PC-3 (cell line): ENCODE measurements at regions not wholly inside any gene's neighbourhood (a gene's known extent, or its start where the extent isn't known, plus 50 kb on each side); places are given as distances from the start of the nearest gene placed in this dataset.
"Not testable (repeated sequence)": the region's sequence is repeated elsewhere in the genome, so short reads cannot be mapped to it uniquely, and the experiment has no call there.

Experiments used
- ATAC-seq: fragments of 200-7000 bp; cut with Tn5 transposase; 2 replicates; pipeline ENCODE4 v1.9.1; 2020; ENCODE audit warnings: mild to moderate bottlenecking, moderate library complexity
- BruUV-seq: library from RNA; stranded (reverse); fragments of 400-500 nt; replicated peaks from 2 replicates; lab custom pipeline; 2021; lab: Mats Ljungman, UMichigan
- CTCF ChIA-PET: fragments of 300-600 bp; sonication (Branson Sonifier 250); formaldehyde crosslinking; loops from one replicate; lab custom pipeline; 2022; ENCODE audit warnings: antibody characterized with exemption; lab: Charles Lee
- POLR2A ChIA-PET: fragments of 300-600 bp; sonication (Branson Sonifier 250); formaldehyde crosslinking; loops from one replicate; lab custom pipeline; 2022; ENCODE audit warnings: antibody characterized with exemption; ENCODE audit not compliant: unreplicated experiment; lab: Charles Lee
- DNase-seq: peaks from one replicate; pipeline ENCODE4 v3.0.0-alpha.2; 2015
- H2AFZ ChIP-seq: fragments of 300-600 bp; sonication (generic); 2 replicates; pipeline ENCODE4 v1.6.0; 2016; ENCODE audit warnings: antibody characterized with exemption, low read length
- H3F3A ChIP-seq: fragments of 300-600 bp; sonication (generic); one replicate; pipeline ENCODE4 v1.6.0; 2017; ENCODE audit warnings: antibody characterized with exemption, low read length, control low read depth, mild to moderate bottlenecking; ENCODE audit not compliant: unreplicated experiment
- H3K27ac ChIP-seq: fragments of 300-600 bp; sonication (generic); 2 replicates; pipeline ENCODE4 v1.5.1; 2016; ENCODE audit warnings: mild to moderate bottlenecking, low read length
- H3K27me3 ChIP-seq: fragments of 300-600 bp; sonication (generic); 2 replicates; pipeline ENCODE4 v1.6.1; 2016; ENCODE audit warnings: low read length, mixed read lengths
- H3K36me3 ChIP-seq: fragments of 300-600 bp; sonication (generic); 2 replicates; pipeline ENCODE4 v1.6.1; 2016; ENCODE audit warnings: low read depth, mixed run types, low read length, mixed read lengths
- H3K4me1 ChIP-seq: fragments of 300-600 bp; sonication (generic); 2 replicates; pipeline ENCODE4 v1.5.1; 2016; ENCODE audit warnings: low read length; ENCODE audit not compliant: insufficient read depth
- H3K4me2 ChIP-seq: fragments of 300-600 bp; sonication (generic); 2 replicates; pipeline ENCODE4 v1.6.0; 2016; ENCODE audit warnings: low read length
- H3K4me3 ChIP-seq: fragments of 300-600 bp; sonication (generic); 2 replicates; pipeline ENCODE4 v1.5.1; 2016; ENCODE audit warnings: mild to moderate bottlenecking, low read length, mixed read lengths
- H3K79me2 ChIP-seq: fragments of 300-600 bp; sonication (generic); 2 replicates; pipeline ENCODE4 v1.6.1; 2017; ENCODE audit warnings: low read length, mixed read lengths
- H3K9ac ChIP-seq: fragments of 300-600 bp; sonication (generic); 2 replicates; pipeline ENCODE4 v1.6.0; 2016; ENCODE audit warnings: mild to moderate bottlenecking, low read length
- H3K9me2 ChIP-seq: fragments of 300-600 bp; sonication (generic); replicated peaks from 2 replicates; pipeline ENCODE4 v1.6.1; 2016; ENCODE audit warnings: mixed run types, low read length, mixed read lengths
- H3K9me3 ChIP-seq: fragments of 300-600 bp; sonication (generic); 2 replicates; pipeline ENCODE4 v1.6.1; 2016; ENCODE audit warnings: low read length, mixed read lengths
- H4K20me1 ChIP-seq: fragments of 300-600 bp; sonication (generic); 2 replicates; pipeline ENCODE4 v1.6.1; 2016; ENCODE audit warnings: low read length, mixed read lengths
- EZH2 ChIP-seq: fragments of 300-600 bp; sonication (generic); IDR thresholded peaks from one replicate; pipeline ENCODE4 v1.6.1; 2017; ENCODE audit warnings: antibody characterized with exemption, mild to moderate bottlenecking, low read length; ENCODE audit not compliant: unreplicated experiment
- EZH2phosphoT487 ChIP-seq: fragments of 300-600 bp; sonication (generic); IDR thresholded peaks from 2 replicates; pipeline ENCODE4 v1.6.1; 2018; ENCODE audit warnings: mild to moderate bottlenecking, antibody characterized with exemption, low read length, borderline replicate concordance
- intact Hi-C: fragments of 100-400 bp; cut with micrococcal nuclease; formaldehyde crosslinking; loops from 2 replicates; pipeline ENCODE4 v1.9.0; 2023
- TF ChIP-seq, protein P1 (sequence below): fragments of 300-600 bp; sonication (generic); conservative IDR thresholded peaks from 2 replicates; pipeline ENCODE4 v1.5.1; 2017; ENCODE audit warnings: antibody characterized with exemption, low read depth, mild to moderate bottlenecking, low read length

DNA sequence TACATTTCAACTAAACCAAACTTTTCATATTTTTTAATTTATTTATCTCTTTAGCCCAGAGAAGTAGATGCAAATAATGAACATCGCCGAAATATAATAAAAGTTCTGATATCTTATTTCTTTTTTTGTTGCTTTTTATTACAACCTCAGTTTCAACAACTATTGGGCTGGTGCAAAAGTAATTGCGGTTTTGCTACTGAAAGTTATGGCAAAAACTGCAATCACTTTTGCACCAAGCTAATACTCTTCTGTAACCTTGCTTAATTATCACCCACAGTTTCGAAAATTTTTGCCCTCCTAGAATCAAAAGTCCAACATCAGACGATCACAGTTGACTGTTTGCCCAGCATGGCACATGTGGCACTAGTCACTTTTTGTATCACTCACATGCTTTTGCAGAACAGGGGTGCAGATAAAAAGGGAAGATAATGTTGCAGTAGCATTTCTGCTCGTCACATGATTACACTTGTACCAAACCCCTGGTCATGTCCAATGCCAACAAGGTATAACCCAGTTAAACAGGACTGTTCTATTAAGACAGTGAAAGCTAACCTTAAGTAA, 242.4 kb upstream of the GALNT5 start:
- Histone ChIP-seq H2AFZ (no peak overlapping the region), H3K9ac (no peak overlapping the region), H3K4me3 (no peak overlapping the region), H3K27me3 (no peaks in the 10 kb centered on the region), H3K9me3 (no peaks in the 10 kb centered on the region), H3K27ac (no peak overlapping the region), H3K4me1 (no peaks in the 10 kb centered on the region), H4K20me1 (no peaks in the 10 kb centered on the region), H3K4me2 (no peak overlapping the region), H3K36me3 (no peaks in the 10 kb centered on the region), H3K79me2 (no peaks in the 10 kb centered on the region), H3F3A (no peaks in the 10 kb centered on the region), H3K9me2 (no peaks in the 10 kb centered on the region)
- DNase-seq (no peak), ATAC-seq (no peak)
- ChIA-PET CTCF (no interaction called here), POLR2A (no interaction called here)
- intact Hi-C loops: no loop called here
- no peak for TF ChIP-seq EZH2phosphoT487
- TF ChIP-seq EZH2: no peak
- TF ChIP-seq, protein P1, sequence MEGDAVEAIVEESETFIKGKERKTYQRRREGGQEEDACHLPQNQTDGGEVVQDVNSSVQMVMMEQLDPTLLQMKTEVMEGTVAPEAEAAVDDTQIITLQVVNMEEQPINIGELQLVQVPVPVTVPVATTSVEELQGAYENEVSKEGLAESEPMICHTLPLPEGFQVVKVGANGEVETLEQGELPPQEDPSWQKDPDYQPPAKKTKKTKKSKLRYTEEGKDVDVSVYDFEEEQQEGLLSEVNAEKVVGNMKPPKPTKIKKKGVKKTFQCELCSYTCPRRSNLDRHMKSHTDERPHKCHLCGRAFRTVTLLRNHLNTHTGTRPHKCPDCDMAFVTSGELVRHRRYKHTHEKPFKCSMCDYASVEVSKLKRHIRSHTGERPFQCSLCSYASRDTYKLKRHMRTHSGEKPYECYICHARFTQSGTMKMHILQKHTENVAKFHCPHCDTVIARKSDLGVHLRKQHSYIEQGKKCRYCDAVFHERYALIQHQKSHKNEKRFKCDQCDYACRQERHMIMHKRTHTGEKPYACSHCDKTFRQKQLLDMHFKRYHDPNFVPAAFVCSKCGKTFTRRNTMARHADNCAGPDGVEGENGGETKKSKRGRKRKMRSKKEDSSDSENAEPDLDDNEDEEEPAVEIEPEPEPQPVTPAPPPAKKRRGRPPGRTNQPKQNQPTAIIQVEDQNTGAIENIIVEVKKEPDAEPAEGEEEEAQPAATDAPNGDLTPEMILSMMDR: no peak
- BruUV-seq: no TSS peak

DNA sequence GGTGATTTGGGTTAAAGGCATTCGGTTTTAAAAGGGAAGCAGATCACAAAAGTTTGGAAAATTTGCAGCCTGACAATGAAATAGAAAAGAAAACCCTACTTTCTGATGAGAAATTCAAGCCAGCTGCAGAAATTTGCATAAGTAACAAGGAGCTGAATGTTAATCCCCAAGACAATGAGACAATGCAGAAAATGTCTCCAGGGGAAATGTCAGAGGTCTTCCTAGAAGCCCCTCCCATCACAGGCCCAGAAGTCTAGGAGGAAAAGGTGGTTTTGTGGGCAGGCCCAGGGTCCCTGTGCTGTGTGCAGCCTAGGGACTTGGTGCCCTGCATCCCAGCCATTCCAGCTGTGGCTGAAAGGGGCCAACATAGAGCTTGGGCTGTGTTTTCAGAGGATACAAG, 234.2 kb upstream of the GALNT5 start:
- H3K9me3 ChIP-seq, H3K9ac ChIP-seq, POLR2A ChIA-PET, ATAC-seq, H3K36me3 ChIP-seq, H4K20me1 ChIP-seq, H2AFZ ChIP-seq, H3K79me2 ChIP-seq, CTCF ChIA-PET, intact Hi-C loops, H3K9me2 ChIP-seq, H3K4me3 ChIP-seq, H3F3A ChIP-seq, H3K4me1 ChIP-seq, DNase-seq, H3K27ac ChIP-seq, BruUV-seq, H3K4me2 ChIP-seq, H3K27me3 ChIP-seq: not testable (repeated sequence)

DNA sequence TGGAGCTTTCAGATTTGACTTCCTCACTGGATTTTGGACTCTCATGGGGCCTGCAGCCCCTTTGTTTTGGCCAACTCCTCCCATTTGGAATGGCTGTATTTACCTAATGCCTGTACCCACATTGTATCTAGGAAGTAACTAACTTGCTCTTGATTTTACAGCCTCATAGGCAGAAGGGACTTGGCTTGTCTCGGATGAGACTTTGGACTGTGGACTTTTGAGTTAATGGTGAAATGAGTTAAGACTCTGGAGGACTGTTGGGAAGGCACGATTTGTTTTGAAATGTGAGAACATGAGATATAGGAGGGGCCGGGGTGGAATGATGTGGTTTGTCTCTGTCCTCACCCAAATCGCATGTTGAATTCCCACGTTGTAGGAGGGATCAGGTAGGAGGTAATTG, 233.4 kb upstream of the GALNT5 start:
- Histone ChIP-seq H4K20me1 (no peaks in the 10 kb centered on the region), H3K79me2 (no peaks in the 10 kb centered on the region), H3K9ac (no peak overlapping the region), H3F3A (no peaks in the 10 kb centered on the region), H3K27ac (no peak overlapping the region), H3K9me2 (no peaks in the 10 kb centered on the region), H3K27me3 (no peaks in the 10 kb centered on the region), H3K4me3 (no peak overlapping the region), H3K4me2 (no peak overlapping the region), H3K9me3 (no peaks in the 10 kb centered on the region), H3K4me1 (no peaks in the 10 kb centered on the region), H2AFZ (no peak overlapping the region), H3K36me3 (no peaks in the 10 kb centered on the region)
- ChIA-PET CTCF (no interaction called here), POLR2A (no interaction called here)
- intact Hi-C loops: no loop called here
- ATAC-seq (no peak), DNase-seq (no peak)
- BruUV-seq: no TSS peak
- TF ChIP-seq EZH2phosphoT487 (no peak), EZH2 (no peak)
- TF ChIP-seq, protein P1: no peak
